AG09319 (cell line): ENCODE measurements at regions not wholly inside any gene's neighbourhood (a gene's known extent, or its start where the extent isn't known, plus 50 kb on each side); places are given as distances from the start of the nearest gene placed in this dataset.

Experiments used
- DNase-seq: peaks from one replicate; pipeline ENCODE4 v3.0.0-alpha.2; 2010; ENCODE audit warnings: low read depth; ENCODE audit errors: extremely low read depth
- CTCF ChIP-seq: IDR thresholded peaks from 2 replicates; pipeline ENCODE4 v1.5.1; 2011; ENCODE audit warnings: low read depth, mild to moderate bottlenecking, inconsistent platforms, low read length, moderate library complexity

- no peak for TF ChIP-seq CTCF
- no peak for DNase-seq
Observed at GRCh38 chr2:126200538-126200937, 455.4 kb upstream of the GYPC start.

- TF ChIP-seq CTCF, result no peak
Observed at GRCh38 chr2:126208266-126208665, 447.7 kb upstream of the GYPC start.

GRCh38 chr2:126212735-126213134 lies 443.2 kb upstream of the GYPC start:
- DNase-seq, result no peak
- TF ChIP-seq CTCF, result no peak

More at GRCh38 chr2:126208266-126208665, 447.7 kb upstream of the GYPC start:
- no peak for DNase-seq

GRCh38 chr2:126219081-126219480 lies 436.9 kb upstream of the GYPC start:
- TF ChIP-seq CTCF, result no peak
- DNase-seq, result no peak

- DNase-seq, result no peak
- TF ChIP-seq CTCF, result no peak
Observed at GRCh38 chr2:126220331-126220730, 435.6 kb upstream of the GYPC start.

GRCh38 chr2:126221506-126221905 lies 434.5 kb upstream of the GYPC start:
- no peak for TF ChIP-seq CTCF
- DNase-seq, result no peak

- TF ChIP-seq CTCF, result no peak
- no peak for DNase-seq
Observed at GRCh38 chr2:126222278-126222677, 433.7 kb upstream of the GYPC start.
